DND-41 (cell line): ENCODE measurements at regions not wholly inside any gene's neighbourhood (a gene's known extent, or its start where the extent isn't known, plus 50 kb on each side); places are given as distances from the start of the nearest gene placed in this dataset.

Experiments used
- ATAC-seq: fragments of 200-7000 bp; cut with Tn5 transposase; 3 replicates; pipeline ENCODE4 v1.9.1; 2021; ENCODE audit warnings: low read depth; ENCODE audit not compliant: insufficient read depth
- DNase-seq: peaks from one replicate; pipeline ENCODE4 v3.0.0-alpha.2; 2020
- H2AFZ ChIP-seq: 2 replicates; pipeline ENCODE4 v1.6.0; 2012; ENCODE audit warnings: low read depth, low read length
- H3K27ac ChIP-seq: 2 replicates; pipeline ENCODE4 v1.5.1; 2012; ENCODE audit warnings: low read length, inconsistent platforms
- H3K27me3 ChIP-seq: fragments of 200-600 bp; sonication (generic); 2 replicates; pipeline ENCODE4 v1.6.0; 2012; ENCODE audit warnings: low read length, mild to moderate bottlenecking, inconsistent platforms; ENCODE audit not compliant: insufficient read depth, poor library complexity
- H3K36me3 ChIP-seq: 2 replicates; pipeline ENCODE4 v1.5.1; 2012; ENCODE audit warnings: low read length, inconsistent platforms; ENCODE audit not compliant: insufficient read depth
- H3K4me1 ChIP-seq: 2 replicates; pipeline ENCODE4 v1.5.1; 2012; ENCODE audit warnings: mild to moderate bottlenecking, low read length; ENCODE audit not compliant: insufficient read depth
- H3K4me2 ChIP-seq: 2 replicates; pipeline ENCODE4 v1.6.0; 2012; ENCODE audit warnings: mild to moderate bottlenecking, moderate library complexity, low read length, inconsistent platforms; ENCODE audit not compliant: insufficient read depth
- H3K4me3 ChIP-seq, 2 experiments: fragments of 200-600 bp in 1 of 2; shearing (Covaris generic) in 1 of 2; 2 replicates each; pipeline ENCODE4 v1.5.1; 2012 to 2016; ENCODE audit warnings: inconsistent platforms in 2 of 2, low read length in 2 of 2, mild to moderate bottlenecking in 2 of 2, low read depth in 1 of 2, moderate library complexity in 1 of 2
- H3K79me2 ChIP-seq: 2 replicates; pipeline ENCODE4 v1.6.0; 2012; ENCODE audit warnings: low read length, inconsistent platforms; ENCODE audit not compliant: insufficient read depth
- H3K9ac ChIP-seq: 2 replicates; pipeline ENCODE4 v1.6.0; 2012; ENCODE audit warnings: low read depth, mild to moderate bottlenecking, inconsistent platforms, low read length, moderate library complexity
- H3K9me3 ChIP-seq: 2 replicates; pipeline ENCODE4 v1.5.1; 2012; ENCODE audit warnings: low read length, moderate library complexity, mild to moderate bottlenecking, inconsistent platforms; ENCODE audit not compliant: insufficient read depth, severe bottlenecking
- H4K20me1 ChIP-seq: 2 replicates; pipeline ENCODE4 v1.6.0; 2012; ENCODE audit warnings: low read length; ENCODE audit not compliant: insufficient read depth
- EZH2 ChIP-seq: IDR thresholded peaks from 3 replicates; pipeline ENCODE4 v1.6.1; 2012; ENCODE audit warnings: borderline replicate concordance, low read depth, mild to moderate bottlenecking, moderate library complexity, low read length, inconsistent platforms; ENCODE audit not compliant: severe bottlenecking
- TF ChIP-seq, protein P1 (sequence below): IDR thresholded peaks from 2 replicates; pipeline ENCODE4 v1.5.1; 2012; ENCODE audit warnings: borderline replicate concordance, low read length, moderate library complexity, mild to moderate bottlenecking; ENCODE audit not compliant: poor library complexity, severe bottlenecking; ENCODE audit errors: extremely low read depth

DNA sequence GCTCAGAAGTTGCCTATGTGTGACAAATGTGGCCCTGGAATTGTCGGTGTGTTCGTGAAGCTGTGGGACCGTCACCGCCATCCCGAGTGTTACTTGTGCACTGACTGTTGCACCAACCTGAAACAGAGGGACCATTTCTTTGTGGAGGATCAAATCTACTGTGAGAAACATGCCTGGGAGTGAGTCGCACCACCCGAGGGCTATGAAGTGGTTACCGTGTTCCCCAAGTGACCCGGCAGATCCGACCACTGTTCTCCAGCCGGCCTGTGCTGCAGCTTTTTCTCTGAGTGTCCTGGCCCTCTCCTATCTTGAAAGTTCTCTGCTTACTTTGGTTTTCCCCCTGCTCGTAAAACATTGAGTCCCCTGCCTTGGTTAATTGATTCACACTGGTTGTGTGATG lies 65.3 kb downstream of the VCPKMT start:
- H3K9me3 ChIP-seq: no peaks in the 10 kb centered on the region
- no peak overlapping the region for H3K9ac ChIP-seq
- H3K4me1 ChIP-seq: no peaks in the 10 kb centered on the region
- H3K4me2 ChIP-seq: no peak overlapping the region
- no peak for TF ChIP-seq EZH2
- TF ChIP-seq, protein P1, sequence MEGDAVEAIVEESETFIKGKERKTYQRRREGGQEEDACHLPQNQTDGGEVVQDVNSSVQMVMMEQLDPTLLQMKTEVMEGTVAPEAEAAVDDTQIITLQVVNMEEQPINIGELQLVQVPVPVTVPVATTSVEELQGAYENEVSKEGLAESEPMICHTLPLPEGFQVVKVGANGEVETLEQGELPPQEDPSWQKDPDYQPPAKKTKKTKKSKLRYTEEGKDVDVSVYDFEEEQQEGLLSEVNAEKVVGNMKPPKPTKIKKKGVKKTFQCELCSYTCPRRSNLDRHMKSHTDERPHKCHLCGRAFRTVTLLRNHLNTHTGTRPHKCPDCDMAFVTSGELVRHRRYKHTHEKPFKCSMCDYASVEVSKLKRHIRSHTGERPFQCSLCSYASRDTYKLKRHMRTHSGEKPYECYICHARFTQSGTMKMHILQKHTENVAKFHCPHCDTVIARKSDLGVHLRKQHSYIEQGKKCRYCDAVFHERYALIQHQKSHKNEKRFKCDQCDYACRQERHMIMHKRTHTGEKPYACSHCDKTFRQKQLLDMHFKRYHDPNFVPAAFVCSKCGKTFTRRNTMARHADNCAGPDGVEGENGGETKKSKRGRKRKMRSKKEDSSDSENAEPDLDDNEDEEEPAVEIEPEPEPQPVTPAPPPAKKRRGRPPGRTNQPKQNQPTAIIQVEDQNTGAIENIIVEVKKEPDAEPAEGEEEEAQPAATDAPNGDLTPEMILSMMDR: no peak
- no peaks in the 10 kb centered on the region for H3K79me2 ChIP-seq
- H2AFZ ChIP-seq: no peak overlapping the region
- no peak for ATAC-seq
- H3K4me3 ChIP-seq: no peak overlapping the region
- DNase-seq: no peak
- H3K27ac ChIP-seq: no peak overlapping the region
- H3K27me3 ChIP-seq: no peaks in the 10 kb centered on the region
- H4K20me1 ChIP-seq: no peaks in the 10 kb centered on the region
- no peaks in the 10 kb centered on the region for H3K36me3 ChIP-seq

DNA sequence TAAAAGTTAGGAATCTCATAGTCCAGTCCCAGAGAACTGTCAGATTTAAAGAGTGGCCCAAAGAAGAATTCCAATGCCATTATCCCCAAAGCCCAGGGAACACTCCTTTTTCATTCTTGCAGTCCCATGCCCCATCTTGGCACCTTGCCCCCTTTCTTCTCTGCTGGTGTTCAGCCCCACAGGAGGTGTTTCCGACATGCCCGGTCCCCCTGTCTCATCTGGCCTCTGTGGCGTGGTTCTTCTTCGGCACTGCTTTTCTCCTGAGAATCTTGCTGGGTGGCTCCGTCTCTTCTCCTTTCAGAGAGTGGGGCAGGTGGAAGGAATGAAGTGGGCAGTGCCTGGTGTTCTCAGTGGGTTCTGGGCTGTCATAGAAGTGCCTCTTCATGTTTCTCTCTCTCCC lies 64.7 kb downstream of the VCPKMT start:
- DNase-seq: no peak
- Histone ChIP-seq H3K4me3 (no peak overlapping the region), H3K27me3 (no peaks in the 10 kb centered on the region), H3K4me1 (no peaks in the 10 kb centered on the region), H3K27ac (no peak overlapping the region), H4K20me1 (no peaks in the 10 kb centered on the region), H3K9ac (no peak overlapping the region), H2AFZ (no peak overlapping the region), H3K9me3 (no peaks in the 10 kb centered on the region), H3K4me2 (no peak overlapping the region), H3K36me3 (no peaks in the 10 kb centered on the region), H3K79me2 (no peaks in the 10 kb centered on the region)
- TF ChIP-seq EZH2: no peak
- TF ChIP-seq, protein P1: no peak
- ATAC-seq: no peak

DNA sequence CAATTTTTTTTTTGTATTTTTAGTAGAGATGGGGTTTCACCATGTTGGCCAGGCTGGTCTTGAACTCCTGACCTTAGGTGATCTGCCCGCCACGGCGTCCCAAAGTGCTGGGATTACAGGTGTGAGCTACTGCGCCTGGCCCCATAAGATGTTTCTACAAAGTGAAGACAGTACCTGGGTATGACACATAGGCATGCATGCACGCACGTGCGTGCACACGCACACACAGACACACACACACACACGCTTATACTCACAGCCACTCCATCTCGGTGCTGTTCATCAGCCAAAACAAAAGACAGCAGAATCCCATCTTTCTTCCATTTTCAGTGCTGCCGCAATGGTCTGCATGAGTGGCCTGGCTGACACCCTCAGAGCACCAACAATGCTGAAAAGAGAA lies 63.9 kb downstream of the VCPKMT start:
- no peak overlapping the region for H2AFZ ChIP-seq
- H3K27ac ChIP-seq: no peak overlapping the region
- H3K79me2 ChIP-seq: no peaks in the 10 kb centered on the region
- ATAC-seq (no peak), DNase-seq (no peak)
- H3K27me3 ChIP-seq: no peaks in the 10 kb centered on the region
- no peaks in the 10 kb centered on the region for H3K4me1 ChIP-seq
- H3K9ac ChIP-seq: no peak overlapping the region
- H3K9me3 ChIP-seq: no peaks in the 10 kb centered on the region
- no peak overlapping the region for H3K4me2 ChIP-seq
- H4K20me1 ChIP-seq: no peaks in the 10 kb centered on the region
- TF ChIP-seq, protein P1: no peak
- no peak for TF ChIP-seq EZH2
- H3K4me3 ChIP-seq: no peak overlapping the region
- H3K36me3 ChIP-seq: no peaks in the 10 kb centered on the region

DNA sequence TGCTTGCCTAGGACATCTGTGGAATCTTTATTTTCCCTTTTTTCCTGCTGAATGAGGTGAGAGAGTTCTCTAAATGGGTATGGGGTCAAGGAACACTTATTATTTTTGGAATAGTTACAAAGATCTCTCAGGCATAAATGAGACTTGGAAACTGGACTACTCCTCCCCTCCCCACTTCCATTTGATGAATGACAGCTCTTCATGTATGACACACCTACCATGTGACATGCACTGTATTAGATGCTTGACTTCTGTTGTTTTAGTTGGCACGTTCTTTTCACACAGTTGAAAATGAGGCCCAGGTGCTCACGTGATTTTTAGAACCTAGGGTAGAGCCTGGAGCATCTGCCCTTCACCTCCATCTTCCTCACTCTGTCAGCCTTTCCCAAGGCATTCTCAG lies 62.4 kb downstream of the VCPKMT start:
- TF ChIP-seq, protein P1: no peak
- no peaks in the 10 kb centered on the region for H3K79me2 ChIP-seq
- no peak overlapping the region for H3K9ac ChIP-seq
- H4K20me1 ChIP-seq: no peaks in the 10 kb centered on the region
- no peak overlapping the region for H3K27ac ChIP-seq
- H3K36me3 ChIP-seq: no peaks in the 10 kb centered on the region
- ATAC-seq: no peak
- no peaks in the 10 kb centered on the region for H3K4me1 ChIP-seq
- DNase-seq: no peak
- H3K27me3 ChIP-seq: no peaks in the 10 kb centered on the region
- no peak overlapping the region for H2AFZ ChIP-seq
- H3K4me3 ChIP-seq: no peak overlapping the region
- no peaks in the 10 kb centered on the region for H3K9me3 ChIP-seq
- no peak overlapping the region for H3K4me2 ChIP-seq
